ENCODE measurements at regions not wholly inside any gene's neighbourhood (a gene's known extent, or its start where the extent isn't known, plus 50 kb on each side); places are given as distances from the start of the nearest gene placed in this dataset.

- H3K4me3 ChIP-seq (ENCODE audit: low read depth, low read length), result no peak overlapping the region
- DNase-seq (ENCODE audit: low read depth), result no peak
- no peak for TF ChIP-seq CTCF (IDR thresholded peaks at IDR 0.05; ENCODE audit: insufficient read depth, low read depth, low read length, missing control alignments)
Observed at GRCh38 chr18:79624356-79625170, 55.0 kb upstream of the CTDP1 start.

- no peak for TF ChIP-seq CTCF (IDR thresholded peaks at IDR 0.05; ENCODE audit: insufficient read depth, low read depth, low read length, missing control alignments)
- DNase-seq (ENCODE audit: low read depth), result peak; percentile 63
- H3K4me3 ChIP-seq (ENCODE audit: low read depth, low read length), result no peak overlapping the region
Observed at GRCh38 chr18:79625195-79625923, 54.2 kb upstream of the CTDP1 start.

GRCh38 chr18:79625924-79626561 is 53.6 kb upstream of the CTDP1 start:
- H3K4me3 ChIP-seq (ENCODE audit: low read depth, low read length), result no peak overlapping the region
- TF ChIP-seq CTCF (IDR thresholded peaks at IDR 0.05; ENCODE audit: insufficient read depth, low read depth, low read length, missing control alignments), result no peak
- DNase-seq (ENCODE audit: low read depth), result no peak

GRCh38 chr18:79626905-79627749 is 52.5 kb upstream of the CTDP1 start:
- no peak for TF ChIP-seq CTCF (IDR thresholded peaks at IDR 0.05; ENCODE audit: insufficient read depth, low read depth, low read length, missing control alignments)
- DNase-seq (ENCODE audit: low read depth), result no peak

GRCh38 chr18:79627750-79628294 is 51.8 kb upstream of the CTDP1 start:
- no peak for DNase-seq (ENCODE audit: low read depth)
- H3K4me3 ChIP-seq (ENCODE audit: low read depth, low read length), result no peak overlapping the region
- TF ChIP-seq CTCF (IDR thresholded peaks at IDR 0.05; ENCODE audit: insufficient read depth, low read depth, low read length, missing control alignments), result no peak

More at GRCh38 chr18:79626905-79627749, 52.5 kb upstream of the CTDP1 start:
- no peak overlapping the region for H3K4me3 ChIP-seq (ENCODE audit: low read depth, low read length)
